ENCODE measurements at regions not wholly inside any gene's neighbourhood (a gene's known extent, or its start where the extent isn't known, plus 50 kb on each side); places are given as distances from the start of the nearest gene placed in this dataset.
"Not testable (repeated sequence)": the region's sequence is repeated elsewhere in the genome, so short reads cannot be mapped to it uniquely, and the experiment has no call there.

DNA sequence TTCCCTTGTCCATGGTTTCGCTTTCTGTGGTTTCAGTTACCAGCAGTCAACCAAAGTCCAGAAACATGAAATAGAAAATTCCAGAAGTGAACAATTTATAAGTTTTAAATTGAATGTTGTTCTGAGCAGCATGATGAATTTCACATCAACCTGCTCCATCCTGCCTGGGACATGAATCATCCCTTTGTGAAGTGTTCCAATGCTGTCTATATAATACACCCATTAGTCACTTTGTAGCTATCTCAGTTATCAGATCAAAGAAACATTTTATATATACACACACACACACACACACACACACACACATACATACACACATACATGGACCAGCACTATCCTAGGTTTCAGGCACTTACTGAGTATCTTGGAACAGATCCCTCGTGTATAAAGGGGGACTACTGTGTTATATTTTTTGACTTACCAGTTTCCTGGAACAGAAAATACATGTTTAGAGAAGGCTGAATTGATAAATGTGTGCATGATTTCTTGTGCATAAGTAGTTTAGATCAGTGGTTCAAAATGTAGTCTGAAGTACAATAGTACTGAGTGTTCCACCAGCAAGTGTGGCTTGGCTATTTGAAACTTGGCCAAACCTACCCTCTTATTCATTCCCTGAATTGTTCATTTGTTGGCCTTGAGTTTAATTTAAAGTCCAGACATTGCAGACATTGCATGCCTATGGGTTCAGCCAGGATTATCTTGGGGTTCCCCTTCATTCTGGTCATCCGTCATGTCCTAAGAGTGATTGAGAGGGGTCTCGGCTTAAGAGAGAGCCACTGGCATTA lies 510.0 kb downstream of the GADD45G start:
- DNase-seq = no peak

DNA sequence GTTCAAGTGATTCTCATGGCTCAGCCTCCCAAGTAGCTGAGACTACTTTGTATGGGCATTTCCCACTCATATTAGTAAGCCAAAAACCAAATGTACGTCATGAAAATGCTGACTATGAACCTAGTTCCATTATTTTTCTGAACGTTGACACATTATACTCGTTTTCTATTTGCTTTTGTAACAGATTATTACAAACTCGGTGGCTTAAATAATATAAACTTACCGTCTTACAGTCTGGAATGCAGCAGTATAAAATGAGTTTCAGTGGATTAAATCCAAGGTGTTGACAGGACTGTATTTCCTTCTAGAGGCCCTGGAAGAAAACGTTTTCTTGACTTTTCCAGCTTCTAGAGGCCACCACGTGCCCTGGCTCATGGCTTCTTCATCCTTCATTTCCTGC lies 517.0 kb downstream of the GADD45G start:
- no peak for DNase-seq

- DNase-seq = no peak
Measured at GRCh38 chr9:90124961-90125360, 517.7 kb downstream of the DIRAS2 start.

DNA sequence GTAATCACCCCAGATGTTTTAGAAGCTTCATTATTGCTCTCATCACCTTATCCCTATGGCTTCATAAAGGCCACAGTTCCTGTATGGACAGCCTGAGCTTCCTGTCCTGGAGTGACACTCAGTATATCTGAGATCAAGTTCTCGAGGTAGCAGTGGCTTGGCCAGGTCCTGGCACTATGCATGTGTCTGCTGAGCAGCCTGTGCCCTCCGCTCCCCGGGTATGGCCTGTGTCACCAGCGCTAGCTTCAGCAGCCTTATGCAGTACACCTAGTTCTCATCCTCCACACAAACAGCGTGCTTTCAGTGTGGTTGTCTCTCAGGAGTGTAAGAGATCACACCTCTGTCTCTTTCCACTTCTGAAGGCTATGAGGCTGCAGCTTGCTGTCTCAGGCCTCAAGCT lies 514.7 kb downstream of the DIRAS2 start:
- no peak for DNase-seq

GRCh38 chr9:90128587-90129190 lies 513.9 kb downstream of the DIRAS2 start:
- DNase-seq = no peak

GRCh38 chr9:90129446-90129845 lies 513.2 kb downstream of the DIRAS2 start:
- no peak for DNase-seq

DNA sequence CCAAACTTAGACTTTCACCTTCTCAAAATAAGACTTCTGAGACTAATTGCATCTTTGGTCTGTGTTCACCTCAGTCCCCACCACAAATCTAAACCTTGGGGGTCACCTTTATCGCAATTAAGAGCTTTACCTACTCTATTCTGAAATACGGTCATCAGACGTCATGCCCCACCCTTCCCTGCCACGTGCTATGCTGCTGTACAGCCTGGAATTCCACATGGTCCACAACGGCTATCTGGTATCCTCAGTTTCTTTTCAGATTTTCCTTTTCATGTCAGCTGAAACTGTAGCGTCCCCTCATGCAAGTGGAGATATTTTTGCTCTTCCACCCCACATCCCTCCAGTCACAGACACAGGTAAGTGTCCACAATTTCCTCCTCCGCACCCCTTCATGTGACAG lies 511.1 kb downstream of the DIRAS2 start:
- no peak for DNase-seq

GRCh38 chr9:90132866-90133265 lies 509.8 kb downstream of the DIRAS2 start:
- DNase-seq = no peak

DNA sequence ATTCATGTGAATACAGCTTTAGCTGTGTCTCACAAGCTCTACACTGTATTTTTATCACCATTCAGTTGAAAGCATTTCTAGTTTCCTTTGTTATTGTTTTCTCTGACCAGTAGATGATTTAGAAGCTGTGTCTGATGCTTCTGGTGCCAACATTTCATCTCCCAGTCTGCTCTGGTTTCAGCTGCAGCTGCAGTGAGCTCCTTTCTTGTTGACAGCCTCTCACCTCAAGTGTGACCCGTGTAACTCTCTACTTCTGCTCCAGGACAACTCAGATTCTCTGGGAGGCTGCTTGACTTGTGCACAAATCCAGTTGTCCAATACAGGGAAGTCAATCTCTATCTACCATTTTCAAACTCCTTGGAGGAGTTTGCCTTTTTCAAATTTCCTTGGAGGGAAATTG lies 504.8 kb downstream of the DIRAS2 start:
- no peak for DNase-seq

- DNase-seq = no peak
Measured at GRCh38 chr9:90140131-90140818, 502.3 kb downstream of the DIRAS2 start.

- DNase-seq = no peak
Measured at GRCh38 chr9:90141723-90142122, 500.9 kb downstream of the DIRAS2 start.

DNA sequence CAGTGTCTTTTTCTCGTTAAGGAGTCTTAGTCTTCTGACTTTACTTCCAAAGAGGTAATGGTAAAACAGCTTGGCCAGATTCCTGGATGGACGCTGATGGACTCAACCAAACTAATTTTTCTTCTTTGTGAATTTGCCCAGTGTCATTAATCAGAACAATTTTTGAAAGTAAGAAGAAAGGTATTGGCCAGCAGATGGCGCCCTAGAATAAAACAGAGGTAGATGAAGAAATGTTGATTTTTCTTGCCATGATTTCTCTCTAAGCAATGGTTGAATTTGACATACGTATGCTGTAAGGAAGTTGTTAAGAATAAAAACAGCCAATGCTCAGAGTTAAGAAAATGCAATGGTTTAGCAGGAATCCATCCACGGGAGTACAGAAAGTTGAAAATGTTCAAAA lies 500.0 kb downstream of the DIRAS2 start:
- DNase-seq = peak; percentile 55 to 65

- no peak for DNase-seq
Measured at GRCh38 chr9:90147426-90147825, 495.2 kb downstream of the DIRAS2 start.

- no peak for DNase-seq
Measured at GRCh38 chr9:90156318-90156717, 486.3 kb downstream of the DIRAS2 start.

- DNase-seq = no peak
Measured at GRCh38 chr9:90162326-90162725, 480.3 kb downstream of the DIRAS2 start.

- DNase-seq = no peak
Measured at GRCh38 chr9:90162819-90163218, 479.8 kb downstream of the DIRAS2 start.

DNA sequence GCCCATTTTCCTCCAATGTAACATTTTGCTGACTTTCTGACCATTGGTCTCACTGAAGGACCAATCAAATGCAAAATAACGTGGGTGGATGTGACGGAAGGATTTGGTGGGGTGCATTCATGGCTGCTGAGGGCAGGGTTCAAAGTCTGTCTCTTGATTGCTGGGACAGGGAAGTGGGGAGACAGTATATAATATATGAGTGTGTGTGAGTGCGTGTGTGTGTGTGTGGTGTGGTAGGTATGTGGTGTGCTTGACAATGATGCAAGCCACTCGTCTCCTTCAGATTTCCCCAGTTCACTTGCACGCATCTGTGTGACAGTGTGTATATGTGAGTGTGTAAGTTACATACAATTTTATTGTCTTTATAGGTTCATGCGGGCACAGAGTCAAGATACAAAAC lies 477.3 kb downstream of the DIRAS2 start:
- no peak for DNase-seq

DNA sequence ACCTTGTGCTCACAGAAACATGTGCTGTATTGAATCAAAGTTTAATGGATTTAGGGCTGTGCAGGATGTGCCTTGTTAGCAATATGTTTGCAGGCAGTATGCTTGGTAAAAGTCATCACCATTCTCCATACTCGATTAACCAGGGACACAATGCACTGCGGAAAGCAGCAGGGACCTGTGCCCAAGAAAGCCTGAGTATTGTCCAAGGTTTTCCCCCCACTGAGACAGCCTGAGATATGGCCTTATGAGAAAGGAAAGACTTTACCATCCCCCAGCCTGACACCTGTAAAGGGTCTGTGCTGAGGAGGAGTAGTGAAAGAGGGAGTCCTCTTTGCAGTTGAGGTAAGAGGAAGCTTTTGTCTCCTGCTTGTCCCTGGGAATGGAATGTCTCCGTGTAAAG lies 476.2 kb downstream of the DIRAS2 start:
- not testable (repeated sequence) for DNase-seq

DNA sequence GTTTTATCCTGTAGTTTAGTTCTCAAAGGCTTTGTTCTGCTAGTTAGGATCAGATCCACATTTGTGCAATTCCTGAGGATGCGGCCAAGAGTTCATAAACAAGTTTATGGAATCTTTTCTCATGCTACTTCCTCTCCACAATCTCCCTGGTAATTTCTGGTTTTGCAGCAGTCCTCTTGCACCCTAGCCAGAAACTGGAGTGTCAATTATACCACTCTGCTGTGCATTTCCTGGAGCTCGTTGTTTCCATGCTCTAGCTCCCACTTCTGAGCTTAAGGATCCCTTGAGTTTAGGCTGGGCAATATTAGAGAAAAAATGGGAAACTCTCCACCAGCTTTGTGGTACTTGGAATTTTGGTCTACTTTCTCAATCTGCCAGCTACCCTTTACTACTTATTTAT lies 474.7 kb downstream of the DIRAS2 start:
- no peak for DNase-seq

GRCh38 chr9:90169490-90169889 lies 473.1 kb downstream of the DIRAS2 start:
- no peak for DNase-seq

- not testable (repeated sequence) for DNase-seq
Measured at GRCh38 chr9:90173935-90174334, 468.7 kb downstream of the DIRAS2 start.

GRCh38 chr9:90174346-90174745 lies 468.3 kb downstream of the DIRAS2 start:
- not testable (repeated sequence) for DNase-seq

DNA sequence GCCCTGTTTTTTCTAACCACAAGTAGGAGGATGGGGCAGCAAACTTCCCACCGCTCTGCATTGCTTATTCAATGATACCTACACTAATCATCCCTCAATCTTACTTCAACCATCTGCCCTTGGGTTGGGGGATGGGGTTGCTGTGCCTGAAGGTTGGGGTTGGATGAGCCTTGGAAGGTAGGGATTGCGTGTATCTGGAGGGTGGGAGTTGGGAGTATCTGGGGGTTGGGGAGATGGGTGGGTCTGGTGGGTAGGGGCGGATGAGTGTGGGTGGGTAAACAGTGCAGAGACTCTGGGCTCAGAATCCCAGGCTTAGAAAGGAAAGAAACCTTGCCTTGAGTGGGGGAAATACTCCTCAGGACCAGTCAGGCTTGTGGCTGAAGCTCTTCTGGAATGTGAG lies 467.4 kb downstream of the DIRAS2 start:
- DNase-seq = no peak

GRCh38 chr9:90175865-90176264 lies 466.8 kb downstream of the DIRAS2 start:
- DNase-seq = no peak
